C4-2B (cell line): ENCODE measurements at regions not wholly inside any gene's neighbourhood (a gene's known extent, or its start where the extent isn't known, plus 50 kb on each side); places are given as distances from the start of the nearest gene placed in this dataset.
A peak's percentile ranks its signal among the peaks of the same experiment; 100 is the strongest.

ENCODE experiments used
- H3K27ac ChIP-seq: fragments of 450-650 bp; 2 replicates; pipeline ENCODE4 v1.5.1; 2017
- CTCF ChIP-seq: fragments of 450-650 bp; conservative IDR thresholded peaks from 2 replicates; pipeline ENCODE4 v1.5.1; 2017; ENCODE audit warnings: mild to moderate bottlenecking
- ZFX ChIP-seq: fragments of 450-650 bp; IDR thresholded peaks from 2 replicates; pipeline ENCODE4 v1.6.1; 2017

- H3K27ac ChIP-seq: no peak overlapping the region
- no peak for TF ChIP-seq ZFX
- TF ChIP-seq CTCF: no peak
Observed at GRCh38 chr5:2018390-2018724, 135.6 kb upstream of the IRX4 start.

- no peak overlapping the region for H3K27ac ChIP-seq
- TF ChIP-seq ZFX (no peak), CTCF (peak; percentile 81)
Observed at GRCh38 chr5:2017540-2018389, 135.0 kb upstream of the IRX4 start.

- TF ChIP-seq ZFX: no peak
- no peak for TF ChIP-seq CTCF
Observed at GRCh38 chr5:2015961-2016360, 133.2 kb upstream of the IRX4 start.

GRCh38 chr5:2015124-2015848 lies 132.6 kb upstream of the IRX4 start:
- H3K27ac ChIP-seq: no peak overlapping the region
- TF ChIP-seq ZFX (no peak), CTCF (no peak; the same call in 1 of the 2 replicates)

More at GRCh38 chr5:2015961-2016360, 133.2 kb upstream of the IRX4 start:
- no peak overlapping the region for H3K27ac ChIP-seq

GRCh38 chr5:2014058-2014610 lies 131.4 kb upstream of the IRX4 start:
- TF ChIP-seq ZFX (no peak), CTCF (no peak)

GRCh38 chr5:2013301-2014057 lies 130.8 kb upstream of the IRX4 start:
- TF ChIP-seq ZFX (no peak), CTCF (no peak)
- H3K27ac ChIP-seq: no peak overlapping the region

More at GRCh38 chr5:2014058-2014610, 131.4 kb upstream of the IRX4 start:
- H3K27ac ChIP-seq: no peak overlapping the region
